ENCODE measurements at regions not wholly inside any gene's neighbourhood (a gene's known extent, or its start where the extent isn't known, plus 50 kb on each side); places are given as distances from the start of the nearest gene placed in this dataset.
"Not testable (repeated sequence)": the region's sequence is repeated elsewhere in the genome, so short reads cannot be mapped to it uniquely, and the experiment has no call there.

- DNase-seq = no peak
Measured at GRCh38 chr12:46884362-46884761, 58.6 kb upstream of the SLC38A4 start.

GRCh38 chr12:46886541-46887041 lies 60.8 kb upstream of the SLC38A4 start:
- no peak for DNase-seq

GRCh38 chr12:46887870-46888269 lies 62.1 kb upstream of the SLC38A4 start:
- DNase-seq = no peak

GRCh38 chr12:46888568-46888967 lies 62.8 kb upstream of the SLC38A4 start:
- no peak for DNase-seq

GRCh38 chr12:46891306-46891705 lies 65.5 kb upstream of the SLC38A4 start:
- no peak for DNase-seq

GRCh38 chr12:46892034-46892705 lies 66.4 kb upstream of the SLC38A4 start:
- DNase-seq = no peak

GRCh38 chr12:46892887-46893286 lies 67.1 kb upstream of the SLC38A4 start:
- DNase-seq = no peak

GRCh38 chr12:46893434-46893833 lies 67.6 kb upstream of the SLC38A4 start:
- DNase-seq = no peak

- no peak for DNase-seq
Measured at GRCh38 chr12:46895726-46896125, 69.9 kb upstream of the SLC38A4 start.

- DNase-seq = no peak
Measured at GRCh38 chr12:46896680-46897079, 70.9 kb upstream of the SLC38A4 start.

- DNase-seq = no peak
Measured at GRCh38 chr12:46898152-46898931, 72.5 kb upstream of the SLC38A4 start.

- DNase-seq = no peak
Measured at GRCh38 chr12:46898989-46899388, 73.2 kb upstream of the SLC38A4 start.

GRCh38 chr12:46900734-46901463 lies 75.1 kb upstream of the SLC38A4 start:
- DNase-seq = no peak

GRCh38 chr12:46901464-46902205 lies 75.8 kb upstream of the SLC38A4 start:
- no peak for DNase-seq

GRCh38 chr12:46903058-46903457 lies 77.3 kb upstream of the SLC38A4 start:
- no peak for DNase-seq

- DNase-seq = no peak
Measured at GRCh38 chr12:46904406-46905238, 78.8 kb upstream of the SLC38A4 start.

- DNase-seq = not testable (repeated sequence)
Measured at GRCh38 chr12:46905239-46905627, 79.4 kb upstream of the SLC38A4 start.

- no peak for DNase-seq
Measured at GRCh38 chr12:46907791-46908190, 82.0 kb upstream of the SLC38A4 start.

GRCh38 chr12:46908236-46908935 lies 82.6 kb upstream of the SLC38A4 start:
- no peak for DNase-seq

GRCh38 chr12:46908936-46909635 lies 83.3 kb upstream of the SLC38A4 start:
- no peak for DNase-seq

- DNase-seq = no peak
Measured at GRCh38 chr12:46910830-46911229, 85.0 kb upstream of the SLC38A4 start.
